Activated CD4-positive, alpha-beta T cell treated with anti-CD3 and anti-CD28 coated beads for 1 hour (primary cell): ENCODE measurements at regions not wholly inside any gene's neighbourhood (a gene's known extent, or its start where the extent isn't known, plus 50 kb on each side); places are given as distances from the start of the nearest gene placed in this dataset.

Source experiments
- DNase-seq: peaks from one replicate; pipeline ENCODE4 v3.0.0-alpha.2; 2020

DNA sequence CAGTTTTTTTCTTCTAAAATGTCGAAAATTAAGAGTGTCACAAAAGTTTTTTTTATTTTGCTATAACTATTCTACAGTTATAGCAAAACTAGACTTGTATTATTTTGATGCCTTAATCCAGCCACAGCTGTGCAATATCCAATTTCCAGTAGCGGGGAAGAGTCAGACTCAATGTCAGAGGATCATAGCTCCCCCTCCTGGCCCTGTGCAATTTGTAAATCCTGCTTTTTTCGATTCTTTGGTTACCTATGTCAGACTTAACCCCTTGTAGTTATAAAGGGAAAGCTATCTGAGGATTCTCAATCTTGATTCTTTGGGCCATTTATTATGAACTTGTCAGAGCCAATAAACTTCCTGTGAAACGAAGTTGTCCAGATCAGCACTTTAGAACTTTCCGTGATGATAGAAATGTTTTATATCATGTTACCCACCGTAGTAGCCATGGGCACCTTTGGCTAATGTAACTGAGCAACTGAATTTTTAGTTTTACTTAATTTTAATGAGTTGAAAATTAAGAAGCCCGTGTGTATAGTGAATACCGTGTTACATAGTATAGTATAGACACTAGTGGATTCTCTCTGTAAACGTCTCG, 87.7 kb upstream of the PRKCQ start:
- no peak for DNase-seq

DNA sequence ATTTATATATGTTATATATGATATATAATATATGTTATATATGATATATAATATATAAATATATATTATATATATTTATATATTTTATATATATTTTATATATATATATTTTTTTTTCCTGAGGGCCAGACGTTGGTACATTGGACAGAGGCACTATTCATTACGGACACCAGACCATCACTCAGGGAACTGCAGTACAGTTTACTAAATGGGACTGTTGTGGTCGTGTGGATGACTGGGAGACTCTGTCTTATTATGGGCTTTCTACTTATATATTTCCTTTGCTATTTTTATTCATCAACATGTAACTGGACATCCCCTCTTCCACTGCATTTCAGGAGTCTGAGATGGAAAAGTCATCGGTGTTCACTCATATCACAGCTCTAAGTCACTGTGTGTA, 87.1 kb upstream of the PRKCQ start:
- no peak for DNase-seq

GRCh38 chr10:6665847-6666246, 85.8 kb upstream of the PRKCQ start:
- no peak for DNase-seq

DNA sequence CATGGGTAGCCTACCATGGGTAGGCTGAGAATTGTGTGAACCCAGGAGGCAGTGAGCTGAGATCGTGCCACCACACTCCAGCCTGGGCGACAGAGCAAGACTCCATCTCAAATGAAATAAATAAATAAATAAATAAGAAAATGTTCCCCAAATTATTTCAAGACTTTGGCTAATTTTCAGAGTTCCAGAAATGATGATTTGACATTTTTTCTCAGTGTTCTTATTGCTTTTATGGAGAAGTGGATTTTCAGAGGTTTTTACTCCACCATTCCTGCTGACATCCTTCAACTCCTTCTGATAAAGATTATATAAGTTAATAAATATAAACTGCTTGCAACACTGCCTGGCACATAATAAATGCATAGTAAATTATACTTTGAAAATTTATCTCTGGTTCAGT, 80.4 kb upstream of the PRKCQ start:
- no peak for DNase-seq

GRCh38 chr10:6659451-6659850, 79.4 kb upstream of the PRKCQ start:
- no peak for DNase-seq

GRCh38 chr10:6657669-6658068, 77.6 kb upstream of the PRKCQ start:
- DNase-seq = no peak

DNA sequence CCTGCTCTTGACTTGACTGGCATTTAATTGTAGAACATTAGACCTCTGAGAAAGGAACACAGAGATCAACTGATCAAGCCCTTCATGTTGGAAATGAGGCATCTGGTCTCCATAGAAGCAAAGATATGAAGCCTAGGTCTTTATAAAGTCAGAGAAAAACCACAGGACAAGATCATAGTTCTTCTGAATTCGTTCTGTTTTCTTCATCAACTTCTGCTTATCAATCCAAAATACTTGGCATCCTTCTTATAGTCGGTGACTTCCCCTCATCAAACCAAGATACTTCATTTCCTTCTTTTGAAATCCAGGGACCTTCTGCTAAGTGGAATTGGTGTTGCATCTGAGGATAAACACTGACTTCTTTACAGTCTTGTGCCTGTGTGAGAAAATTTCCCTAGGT, 77.1 kb upstream of the PRKCQ start:
- no peak for DNase-seq

DNA sequence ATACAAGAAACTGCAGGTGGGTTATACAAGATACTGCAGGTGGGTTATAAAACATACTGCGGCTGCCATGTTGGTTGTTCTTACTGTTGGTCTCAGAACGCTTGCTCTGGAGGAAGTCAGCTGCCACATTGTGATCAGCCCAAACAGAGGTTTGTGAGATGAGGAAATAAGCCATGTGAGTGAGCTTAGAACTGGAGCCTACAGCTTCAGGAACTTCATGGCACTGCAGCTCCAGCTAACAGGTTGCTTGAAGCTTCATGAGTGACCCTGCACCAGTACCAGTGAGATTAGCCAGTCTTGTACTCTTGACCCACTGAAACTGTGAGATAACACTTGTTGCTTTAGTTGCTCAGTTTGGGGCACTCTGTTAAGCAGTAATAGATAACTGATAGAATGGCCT, 74.5 kb upstream of the PRKCQ start:
- DNase-seq = no peak

- DNase-seq = no peak
These were observed 70.5 kb upstream of the PRKCQ start for GRCh38 chr10:6650586-6650985.

DNA sequence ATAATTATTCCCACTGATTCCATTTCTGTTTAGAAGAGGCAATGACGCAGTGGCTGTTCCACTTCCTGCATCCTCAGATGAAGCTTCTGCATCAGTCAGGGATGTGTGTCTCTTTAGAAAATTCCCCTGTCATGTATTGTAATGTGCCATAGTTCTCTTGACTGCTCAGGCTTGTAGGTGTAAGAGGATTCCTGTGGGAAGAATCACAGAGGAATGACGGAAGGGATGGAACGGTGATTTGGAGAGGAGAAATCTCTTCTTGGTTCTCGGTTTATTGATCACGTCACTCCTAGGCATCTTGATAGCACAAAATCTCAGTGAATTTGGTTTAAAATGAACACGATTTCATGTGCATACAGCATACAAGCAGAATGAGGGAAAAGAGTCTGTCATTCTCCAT, 69.8 kb upstream of the PRKCQ start:
- DNase-seq = no peak

DNA sequence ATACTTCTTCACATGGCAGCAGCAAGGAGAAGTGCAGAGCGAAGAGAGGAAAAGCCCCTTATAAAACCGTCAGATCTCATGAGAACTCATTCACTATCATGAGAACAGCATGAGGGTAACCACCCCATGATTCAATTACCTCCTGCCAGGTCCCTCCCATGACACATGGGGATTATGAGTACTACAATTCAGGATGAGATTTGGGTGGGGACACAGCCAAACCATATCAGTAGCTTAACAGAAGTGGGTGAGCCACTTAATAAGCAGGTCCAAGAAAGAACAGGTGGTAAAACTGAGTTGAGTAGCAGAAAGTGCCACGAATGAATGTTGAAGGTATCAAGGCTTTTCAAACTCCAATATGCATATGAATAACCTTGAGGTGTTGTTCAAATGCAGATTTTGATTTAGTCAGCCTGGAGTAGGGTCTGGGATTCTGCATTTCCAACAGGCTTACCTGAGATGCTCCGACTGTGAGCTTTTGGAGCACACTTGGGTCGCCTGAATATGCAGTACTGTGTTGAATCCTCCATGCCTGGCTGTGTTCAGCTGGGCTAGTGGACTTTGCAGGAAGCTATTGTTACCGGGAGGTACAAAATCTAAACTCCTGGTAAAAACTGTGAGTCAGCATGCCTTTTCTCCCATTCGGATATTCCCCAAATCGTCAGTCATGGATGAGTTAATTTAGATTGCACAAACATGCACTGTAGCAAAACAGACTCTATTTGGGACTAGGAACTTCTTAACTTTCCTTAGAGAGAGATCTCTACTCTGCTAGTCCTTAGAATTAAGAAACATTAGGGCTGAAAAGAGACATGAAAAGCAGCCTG, 69.0 kb upstream of the PRKCQ start:
- DNase-seq = no peak

DNA sequence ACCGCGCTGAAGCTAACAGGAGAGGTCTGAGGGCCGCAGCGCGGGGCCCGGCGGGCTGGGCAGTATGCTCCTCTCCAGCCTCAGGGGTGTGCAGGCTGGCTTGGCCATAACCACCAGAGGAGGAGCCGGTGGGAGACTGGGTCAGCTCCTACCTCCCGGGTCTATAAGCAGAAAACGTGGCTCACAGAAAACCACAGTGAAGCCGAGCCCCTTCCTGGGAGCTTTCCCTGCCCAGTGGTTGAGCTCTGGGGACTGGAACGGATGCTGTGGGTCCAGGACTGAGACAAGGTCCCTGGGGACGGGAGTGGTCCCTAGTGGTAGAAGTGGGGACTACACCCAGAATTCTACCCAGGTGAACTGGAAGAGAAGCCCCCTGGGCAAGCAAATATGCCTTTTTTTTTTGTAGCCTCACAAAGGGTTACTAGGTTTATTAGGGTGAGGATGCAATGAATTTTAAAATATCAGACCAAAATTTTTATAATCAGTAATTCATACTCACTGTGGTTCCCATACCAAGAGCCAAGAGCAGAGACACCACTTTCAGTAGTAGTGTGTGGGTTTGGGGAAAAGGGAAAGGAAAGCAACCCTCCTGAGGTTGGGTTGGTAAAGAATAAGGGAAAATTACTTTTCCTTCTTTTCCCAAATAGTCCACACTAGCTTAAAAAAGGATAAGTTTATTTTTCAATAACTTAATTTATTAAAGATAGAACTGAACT, 67.9 kb upstream of the PRKCQ start:
- peak; percentile 55 for DNase-seq

DNA sequence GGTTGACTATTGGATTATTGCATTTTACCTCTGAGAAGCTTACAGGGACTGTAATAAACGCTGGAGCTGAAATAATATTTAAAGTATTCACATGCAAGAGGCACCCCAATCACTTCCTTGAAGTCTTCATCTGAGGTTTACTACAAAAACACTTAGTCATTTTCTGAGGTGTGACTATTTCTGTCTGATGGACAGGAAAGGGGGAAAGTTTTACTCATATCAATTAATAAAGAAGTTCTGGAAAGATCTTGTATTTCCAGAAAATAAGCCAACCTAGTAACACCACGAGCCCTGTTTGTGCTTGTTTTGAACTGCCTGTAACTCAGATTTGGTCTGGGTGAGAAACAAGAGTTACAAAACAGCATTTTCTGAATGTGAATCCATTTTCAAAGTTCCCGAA, 63.9 kb upstream of the PRKCQ start:
- no peak for DNase-seq

GRCh38 chr10:6642876-6643275, 62.8 kb upstream of the PRKCQ start:
- no peak for DNase-seq

DNA sequence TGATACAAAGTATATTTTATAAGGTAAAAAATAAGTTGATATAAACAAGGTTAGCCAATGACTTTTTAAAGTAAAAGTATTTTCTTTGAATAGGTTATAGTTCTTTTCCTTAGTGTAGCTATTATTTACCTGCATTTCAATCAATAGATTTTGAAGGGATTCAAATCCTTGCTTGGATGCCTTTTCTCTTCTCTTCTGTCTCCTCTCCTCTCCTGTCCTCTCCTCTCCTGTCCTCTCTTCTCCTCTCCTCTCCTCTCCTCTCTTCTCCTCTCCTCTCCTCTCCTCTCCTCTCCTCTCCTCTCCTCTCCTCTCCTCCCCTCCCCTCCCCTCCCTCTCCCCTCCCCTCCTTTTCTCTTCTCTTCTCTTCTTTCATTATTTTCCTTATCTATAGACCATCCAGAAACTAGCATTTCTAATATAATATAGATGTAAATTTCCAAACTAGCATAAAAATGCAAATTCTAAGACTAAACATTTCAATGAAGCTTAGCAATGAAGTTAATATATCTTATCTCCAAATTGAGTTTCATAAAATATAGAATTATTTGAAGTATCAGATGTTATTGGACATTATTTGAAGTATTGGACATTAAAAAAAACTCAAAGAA, 60.5 kb upstream of the PRKCQ start:
- DNase-seq = no peak

GRCh38 chr10:6637053-6637452, 57.0 kb upstream of the PRKCQ start:
- no peak for DNase-seq

DNA sequence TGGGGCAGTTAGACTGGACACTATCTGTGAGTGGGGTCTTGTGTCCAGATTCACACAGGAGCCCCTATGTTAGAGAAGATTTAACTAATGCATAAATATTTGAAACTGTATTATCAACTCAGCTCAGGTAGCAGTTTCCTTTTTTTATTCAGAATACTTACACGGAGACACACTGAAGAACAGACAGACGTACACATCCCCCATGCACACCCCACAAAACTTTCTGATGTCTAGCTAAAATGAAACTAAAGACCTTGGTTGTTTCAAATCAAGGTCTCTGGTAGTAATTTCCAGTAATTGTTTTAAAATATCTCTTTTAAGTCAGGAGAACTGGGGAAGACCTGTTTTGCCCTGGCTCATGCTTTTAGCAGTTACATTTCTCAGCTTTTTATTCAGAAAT, 55.7 kb upstream of the PRKCQ start:
- no peak for DNase-seq
